ENCODE measurements at regions not wholly inside any gene's neighbourhood (a gene's known extent, or its start where the extent isn't known, plus 50 kb on each side); places are given as distances from the start of the nearest gene placed in this dataset.

DNA sequence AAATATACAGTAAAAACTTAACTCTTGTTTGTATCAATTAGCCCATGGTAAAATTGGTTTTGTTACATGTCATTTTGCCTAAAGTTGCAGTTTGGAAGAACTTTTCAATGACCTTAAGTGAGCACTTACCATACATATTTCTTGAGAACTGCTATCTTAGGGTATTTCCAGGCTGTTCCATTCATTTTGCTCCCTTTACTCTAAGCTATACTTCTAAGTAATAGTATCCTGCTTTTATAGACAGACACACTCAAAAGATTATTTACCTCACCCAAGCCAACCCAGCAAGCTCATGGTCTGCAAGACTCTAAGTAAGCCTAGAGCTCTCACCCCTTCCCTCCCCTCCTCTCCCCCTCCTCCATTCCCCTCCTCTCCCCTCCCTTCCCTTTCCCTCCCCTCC lies 294.0 kb downstream of the HS3ST1 start:
- CTCF ChIA-PET = interaction anchor here (1.0 to 1.2 kb wide), 2 partner anchors 18 to 37 kb away, joined by 3 to 4 read pairs; no protein-coding TSS in a partner anchor
- no peak for DNase-seq (ENCODE audit: extremely low spot score)
- TF ChIP-seq, protein P1, sequence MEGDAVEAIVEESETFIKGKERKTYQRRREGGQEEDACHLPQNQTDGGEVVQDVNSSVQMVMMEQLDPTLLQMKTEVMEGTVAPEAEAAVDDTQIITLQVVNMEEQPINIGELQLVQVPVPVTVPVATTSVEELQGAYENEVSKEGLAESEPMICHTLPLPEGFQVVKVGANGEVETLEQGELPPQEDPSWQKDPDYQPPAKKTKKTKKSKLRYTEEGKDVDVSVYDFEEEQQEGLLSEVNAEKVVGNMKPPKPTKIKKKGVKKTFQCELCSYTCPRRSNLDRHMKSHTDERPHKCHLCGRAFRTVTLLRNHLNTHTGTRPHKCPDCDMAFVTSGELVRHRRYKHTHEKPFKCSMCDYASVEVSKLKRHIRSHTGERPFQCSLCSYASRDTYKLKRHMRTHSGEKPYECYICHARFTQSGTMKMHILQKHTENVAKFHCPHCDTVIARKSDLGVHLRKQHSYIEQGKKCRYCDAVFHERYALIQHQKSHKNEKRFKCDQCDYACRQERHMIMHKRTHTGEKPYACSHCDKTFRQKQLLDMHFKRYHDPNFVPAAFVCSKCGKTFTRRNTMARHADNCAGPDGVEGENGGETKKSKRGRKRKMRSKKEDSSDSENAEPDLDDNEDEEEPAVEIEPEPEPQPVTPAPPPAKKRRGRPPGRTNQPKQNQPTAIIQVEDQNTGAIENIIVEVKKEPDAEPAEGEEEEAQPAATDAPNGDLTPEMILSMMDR (IDR thresholded peaks at IDR 0.05; ENCODE audit: control extremely low read depth, extremely low read depth, low read depth, missing control alignments) = no peak
- POLR2A ChIA-PET = no interaction called here

DNA sequence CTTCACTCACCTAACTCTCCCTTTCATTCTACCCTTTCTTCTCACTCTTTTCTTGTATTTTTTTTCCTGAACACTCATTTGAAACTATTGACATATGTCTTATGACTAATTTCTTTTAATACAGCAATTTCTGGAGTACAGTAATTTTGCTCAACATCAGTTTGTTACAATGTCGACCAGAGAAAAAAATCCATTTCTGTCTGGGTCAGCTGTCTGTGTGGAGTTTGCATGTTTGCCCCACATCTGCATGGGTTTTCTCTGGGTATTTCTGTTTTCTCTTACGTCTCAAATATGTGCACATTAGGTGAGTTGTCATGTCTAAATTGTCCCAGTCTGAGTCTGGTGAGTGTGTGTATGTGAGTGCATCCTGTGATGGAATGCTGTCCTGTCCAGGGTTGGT lies 294.8 kb downstream of the HS3ST1 start:
- TF ChIP-seq, protein P1 (IDR thresholded peaks at IDR 0.05; ENCODE audit: control extremely low read depth, extremely low read depth, low read depth, missing control alignments) = no peak
- ChIA-PET POLR2A (no interaction called here), CTCF (interaction anchor here (1.2 kb wide), 1 partner anchor 36 kb away, joined by 4 read pairs; no protein-coding TSS in a partner anchor)
- no peak for DNase-seq (ENCODE audit: extremely low spot score)

DNA sequence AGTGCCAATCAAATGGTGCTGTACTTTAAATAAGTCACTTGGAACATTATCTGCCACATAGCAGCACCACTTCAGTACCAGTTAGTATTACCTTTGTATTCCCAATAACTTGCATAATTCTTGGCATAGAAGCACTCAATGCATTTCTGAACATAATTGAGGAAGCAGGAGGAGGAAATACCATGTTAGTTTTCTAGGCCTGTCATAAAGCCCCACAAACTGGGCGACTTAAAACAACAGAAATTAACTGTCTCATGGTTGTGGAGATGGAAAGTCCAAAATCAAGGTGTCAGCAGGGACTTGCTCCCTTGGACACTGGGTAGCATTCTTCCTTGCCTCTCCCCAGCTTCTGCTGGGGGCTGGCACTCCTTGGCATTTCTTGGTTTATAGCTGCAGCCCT lies 296.2 kb downstream of the HS3ST1 start:
- CTCF ChIA-PET = interaction anchor here (0.8 to 0.9 kb wide), 2 partner anchors 47 to 205 kb away, joined by 3 read pairs; no protein-coding TSS in a partner anchor
- POLR2A ChIA-PET = no interaction called here

DNA sequence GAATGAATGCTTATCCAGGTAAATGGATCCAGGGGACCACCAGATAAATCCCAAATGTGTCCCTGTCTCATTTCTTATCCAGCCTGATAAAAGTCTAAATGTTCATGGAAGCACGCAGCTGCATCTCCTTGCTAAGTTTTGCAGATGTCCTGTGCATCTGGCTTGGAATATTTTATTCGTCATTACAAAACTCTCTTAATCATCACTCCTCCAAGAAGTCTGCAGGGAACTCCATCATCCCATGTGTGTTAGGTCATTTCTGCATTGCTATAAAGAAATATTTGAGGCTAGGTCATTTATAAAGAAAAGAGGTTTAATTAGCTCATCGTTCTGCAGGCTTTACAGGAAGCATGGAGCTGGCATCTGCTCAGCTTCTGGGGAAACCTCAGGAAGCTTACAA lies 297.2 kb downstream of the HS3ST1 start:
- ChIA-PET CTCF (interaction anchor here (0.9 kb wide), 1 partner anchor 46 kb away, joined by 3 read pairs; no protein-coding TSS in a partner anchor), POLR2A (no interaction called here)
- TF ChIP-seq, protein P1 (IDR thresholded peaks at IDR 0.05; ENCODE audit: control extremely low read depth, extremely low read depth, low read depth, missing control alignments) = no peak
- DNase-seq (ENCODE audit: extremely low spot score) = no peak

More for the DNA sequence above, 296.2 kb downstream of the HS3ST1 start:
- DNase-seq (ENCODE audit: extremely low spot score) = no peak
- TF ChIP-seq, protein P1 (IDR thresholded peaks at IDR 0.05; ENCODE audit: control extremely low read depth, extremely low read depth, low read depth, missing control alignments) = no peak

DNA sequence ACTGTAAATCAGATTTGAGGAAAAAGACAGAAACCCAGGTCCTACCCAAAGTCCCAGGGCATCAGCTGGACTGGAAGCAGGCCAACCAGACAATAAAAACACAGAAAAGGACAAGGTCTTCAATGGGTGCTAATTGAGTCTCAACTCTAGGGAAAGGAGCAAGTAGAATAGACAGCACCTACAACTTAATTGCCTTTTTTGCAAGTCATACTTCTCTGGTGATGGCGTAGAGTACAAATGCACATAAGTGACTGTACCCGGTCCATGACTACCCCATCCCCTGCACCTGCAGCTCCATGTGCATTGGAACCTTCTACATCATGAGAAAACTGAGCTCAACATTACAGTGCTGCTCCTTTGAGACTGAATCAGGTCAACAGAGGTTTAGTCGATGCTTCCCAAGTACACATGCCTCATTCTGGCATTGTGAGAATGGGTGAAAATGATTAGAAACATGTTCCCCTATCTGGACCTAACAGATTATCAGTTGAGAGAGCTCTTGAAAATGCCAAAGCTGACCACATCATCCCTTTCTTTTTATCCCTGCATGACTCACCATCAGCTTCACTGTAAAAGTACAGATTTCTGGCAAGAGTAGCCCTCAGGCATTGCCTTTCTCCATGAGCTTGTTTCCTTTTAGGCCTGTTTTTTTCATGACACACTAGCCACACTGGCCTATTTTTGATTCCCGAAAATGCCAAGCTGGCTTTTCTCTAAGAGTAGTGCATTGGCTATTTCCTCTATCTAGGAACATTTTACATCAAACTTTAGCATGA lies 298.3 kb downstream of the HS3ST1 start:
- no peak for DNase-seq (ENCODE audit: extremely low spot score)
- POLR2A ChIA-PET = no interaction called here
- TF ChIP-seq, protein P1 (IDR thresholded peaks at IDR 0.05; ENCODE audit: control extremely low read depth, extremely low read depth, low read depth, missing control alignments) = no peak
- CTCF ChIA-PET = no interaction called here

DNA sequence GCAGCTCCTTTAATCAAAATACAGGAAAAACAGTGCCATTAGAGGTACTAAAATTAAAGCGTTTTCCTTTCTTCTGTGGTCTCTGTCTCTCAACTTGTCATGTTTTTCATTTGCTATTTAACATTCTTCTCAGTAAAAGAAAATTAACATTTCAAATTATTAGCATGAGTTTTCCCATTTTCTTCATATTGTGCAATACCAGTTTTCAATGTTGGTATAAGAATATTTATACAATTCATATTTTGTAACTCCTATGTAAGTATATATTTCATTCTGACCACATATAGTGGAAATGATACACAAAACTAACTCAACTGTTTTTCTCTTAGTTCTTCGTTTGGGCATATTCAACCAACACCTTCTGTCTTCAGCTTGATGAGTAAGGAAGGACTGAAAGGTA lies 308.3 kb downstream of the HS3ST1 start:
- CTCF ChIA-PET = no interaction called here
- TF ChIP-seq, protein P1 (IDR thresholded peaks at IDR 0.05; ENCODE audit: control extremely low read depth, extremely low read depth, low read depth, missing control alignments) = no peak
- no peak for DNase-seq (ENCODE audit: extremely low spot score)
- POLR2A ChIA-PET = no interaction called here
